GM12878 (cell line): ENCODE measurements at regions not wholly inside any gene's neighbourhood (a gene's known extent, or its start where the extent isn't known, plus 50 kb on each side); places are given as distances from the start of the nearest gene placed in this dataset.

ENCODE experiments used
- HDGF ChIP-seq: fragments of 450-650 bp; IDR thresholded peaks from 2 replicates; pipeline ENCODE4 v1.6.1; 2016; ENCODE audit warnings: antibody characterized with exemption
- JUND ChIP-seq: IDR thresholded peaks from 2 replicates; pipeline ENCODE4 v1.6.1; 2012; ENCODE audit warnings: low read depth, mild to moderate bottlenecking, low read length, improper control_type of control experiment, moderate library complexity
- MXI1 ChIP-seq: fragments of 150-350 bp; IDR thresholded peaks from 2 replicates; pipeline ENCODE4 v1.6.1; 2011; ENCODE audit warnings: low read depth, mild to moderate bottlenecking, inconsistent platforms, low read length, improper control_type of control experiment
- NR2C2 ChIP-seq: IDR thresholded peaks from 2 replicates; pipeline ENCODE4 v1.6.1; 2011; ENCODE audit warnings: borderline replicate concordance, low read depth; ENCODE audit not compliant: control insufficient read depth, insufficient read length
- RFX5 ChIP-seq: IDR thresholded peaks from 2 replicates; pipeline ENCODE4 v1.6.1; 2011; ENCODE audit warnings: low read depth, low read length, improper control_type of control experiment
- YY1 ChIP-seq: IDR thresholded peaks from 2 replicates; pipeline ENCODE4 v1.6.1; 2011; ENCODE audit warnings: low read depth, mild to moderate bottlenecking, low read length
- TF ChIP-seq, protein P1 (sequence below), 3 experiments: IDR thresholded peaks in 2 of 3; conservative IDR thresholded peaks in 1 of 3; 2 replicates each; pipeline ENCODE4 v1.5.1; 2011; ENCODE audit warnings: low read depth in 3 of 3, low read length in 3 of 3, mild to moderate bottlenecking in 3 of 3, control low read depth in 2 of 3, moderate library complexity in 2 of 3, inconsistent platforms in 1 of 3, mixed read lengths in 1 of 3; ENCODE audit not compliant: control insufficient read depth in 2 of 3, insufficient read depth in 1 of 3; ENCODE audit errors: extremely low read depth in 1 of 3

DNA sequence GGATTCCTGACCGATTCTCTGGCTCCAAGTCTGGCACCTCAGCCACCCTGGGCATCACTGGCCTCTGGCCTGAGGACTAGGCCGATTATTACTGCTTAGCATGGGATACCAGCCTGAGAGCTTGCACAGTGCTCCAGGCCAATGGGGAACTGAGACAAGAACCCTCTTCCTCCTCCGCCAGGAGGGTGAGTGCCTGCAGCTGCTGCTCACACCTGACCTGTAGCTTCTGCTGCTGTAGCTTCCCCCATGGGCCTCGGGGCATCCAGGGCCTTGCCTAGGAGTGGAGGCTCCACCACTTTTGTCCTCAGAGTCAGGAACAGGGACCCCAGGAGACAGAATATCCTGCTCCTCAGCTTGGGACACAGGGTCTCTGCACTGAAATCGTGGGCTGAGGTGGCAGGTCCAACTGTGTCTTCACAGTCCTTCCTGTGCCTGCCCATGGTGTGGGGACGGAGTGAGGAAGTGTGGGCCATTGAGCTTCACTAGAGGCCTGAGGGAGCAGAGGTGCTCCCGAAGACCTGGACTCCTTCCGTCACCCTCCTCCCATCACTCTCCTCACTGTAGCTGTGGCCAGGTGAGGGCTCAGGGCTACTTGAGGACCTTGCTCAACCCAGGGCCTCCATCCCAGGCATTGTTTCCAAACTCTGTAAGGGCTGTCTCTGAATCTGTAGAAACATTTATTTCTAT, 103.8 kb downstream of the ZNF280B start:
- no peak for TF ChIP-seq HDGF
- TF ChIP-seq, protein P1, sequence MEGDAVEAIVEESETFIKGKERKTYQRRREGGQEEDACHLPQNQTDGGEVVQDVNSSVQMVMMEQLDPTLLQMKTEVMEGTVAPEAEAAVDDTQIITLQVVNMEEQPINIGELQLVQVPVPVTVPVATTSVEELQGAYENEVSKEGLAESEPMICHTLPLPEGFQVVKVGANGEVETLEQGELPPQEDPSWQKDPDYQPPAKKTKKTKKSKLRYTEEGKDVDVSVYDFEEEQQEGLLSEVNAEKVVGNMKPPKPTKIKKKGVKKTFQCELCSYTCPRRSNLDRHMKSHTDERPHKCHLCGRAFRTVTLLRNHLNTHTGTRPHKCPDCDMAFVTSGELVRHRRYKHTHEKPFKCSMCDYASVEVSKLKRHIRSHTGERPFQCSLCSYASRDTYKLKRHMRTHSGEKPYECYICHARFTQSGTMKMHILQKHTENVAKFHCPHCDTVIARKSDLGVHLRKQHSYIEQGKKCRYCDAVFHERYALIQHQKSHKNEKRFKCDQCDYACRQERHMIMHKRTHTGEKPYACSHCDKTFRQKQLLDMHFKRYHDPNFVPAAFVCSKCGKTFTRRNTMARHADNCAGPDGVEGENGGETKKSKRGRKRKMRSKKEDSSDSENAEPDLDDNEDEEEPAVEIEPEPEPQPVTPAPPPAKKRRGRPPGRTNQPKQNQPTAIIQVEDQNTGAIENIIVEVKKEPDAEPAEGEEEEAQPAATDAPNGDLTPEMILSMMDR (IDR thresholded peaks at IDR 0.05 in 2 of 3, conservative IDR thresholded peaks at IDR 0.05 in 1 of 3; ENCODE audit: control insufficient read depth in 2 of 3, extremely low read depth in 1 of 3, insufficient read depth in 1 of 3, low read depth in 3 of 3, low read length in 3 of 3), result no peak
- no peak for TF ChIP-seq NR2C2
- TF ChIP-seq RFX5, result no peak
- no peak for TF ChIP-seq MXI1
- TF ChIP-seq YY1, result no peak
- no peak for TF ChIP-seq JUND
